Activated CD8-positive, alpha-beta memory T cell treated with anti-CD3 and anti-CD28 coated beads for 24 hours (primary cell): ENCODE measurements at regions not wholly inside any gene's neighbourhood (a gene's known extent, or its start where the extent isn't known, plus 50 kb on each side); places are given as distances from the start of the nearest gene placed in this dataset.
"Not testable (repeated sequence)": the region's sequence is repeated elsewhere in the genome, so short reads cannot be mapped to it uniquely, and the experiment has no call there.

Experiments
- DNase-seq: peaks from one replicate; pipeline ENCODE4 v3.0.0-alpha.2; 2020

DNA sequence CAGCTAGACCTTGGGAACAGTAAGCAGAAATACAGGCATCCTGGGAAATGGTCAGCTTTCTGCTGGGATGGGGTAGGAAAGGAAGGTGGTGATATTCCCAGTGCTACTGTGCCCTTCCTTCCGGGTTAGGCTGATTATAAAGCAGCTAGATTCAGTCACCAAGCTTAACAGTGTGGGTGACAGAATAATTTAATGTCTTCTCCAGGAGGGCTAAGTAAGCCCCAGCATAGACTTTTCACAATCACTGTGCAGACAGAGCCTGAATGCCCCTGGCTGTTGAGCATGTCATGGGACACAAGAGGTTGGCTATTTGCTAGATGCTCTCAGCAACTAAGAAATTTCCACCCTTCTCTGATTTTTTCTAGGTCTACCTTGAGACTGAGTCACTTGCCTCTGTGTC, 513.0 kb downstream of the TOX3 start:
- no peak for DNase-seq

DNA sequence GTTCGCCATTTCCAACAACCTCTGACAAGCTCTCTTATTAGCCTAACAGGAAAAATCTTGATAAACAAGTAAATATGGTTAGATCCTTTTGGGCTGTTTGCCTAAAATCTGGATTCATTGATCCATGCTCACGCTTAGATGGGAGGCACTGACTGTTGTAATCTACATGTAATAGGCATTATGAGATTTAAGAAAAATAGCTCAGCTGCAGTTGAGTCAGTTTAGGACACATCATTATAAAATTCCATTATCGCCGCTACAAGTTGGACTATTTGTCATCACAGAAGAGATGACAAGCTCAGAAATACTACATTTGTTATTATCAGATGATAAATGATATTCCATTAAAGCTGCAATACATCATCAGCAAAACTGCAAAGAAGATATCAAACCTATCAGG, 524.0 kb downstream of the TOX3 start:
- no peak for DNase-seq

DNA sequence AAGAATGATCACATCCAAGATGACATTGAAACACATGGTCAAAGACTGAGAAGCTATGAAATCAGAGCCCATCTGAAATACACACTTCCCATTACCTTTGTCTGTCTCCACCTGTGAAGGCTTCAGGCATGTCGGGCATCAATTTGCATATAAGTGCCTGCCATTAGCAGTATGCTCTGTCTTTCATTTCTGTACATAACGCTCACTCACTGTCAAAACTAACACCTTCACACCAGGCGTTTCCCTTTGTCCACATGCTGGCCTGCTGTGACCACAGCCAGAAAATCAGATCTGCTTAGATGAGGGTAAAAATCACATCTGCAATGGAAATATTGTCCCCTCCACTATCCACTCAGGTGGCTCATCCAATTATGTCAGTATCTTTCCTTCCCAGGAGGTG, 524.8 kb downstream of the TOX3 start:
- DNase-seq: no peak

GRCh38 chr16:52016387-52016786, 530.6 kb downstream of the TOX3 start:
- no peak for DNase-seq

DNA sequence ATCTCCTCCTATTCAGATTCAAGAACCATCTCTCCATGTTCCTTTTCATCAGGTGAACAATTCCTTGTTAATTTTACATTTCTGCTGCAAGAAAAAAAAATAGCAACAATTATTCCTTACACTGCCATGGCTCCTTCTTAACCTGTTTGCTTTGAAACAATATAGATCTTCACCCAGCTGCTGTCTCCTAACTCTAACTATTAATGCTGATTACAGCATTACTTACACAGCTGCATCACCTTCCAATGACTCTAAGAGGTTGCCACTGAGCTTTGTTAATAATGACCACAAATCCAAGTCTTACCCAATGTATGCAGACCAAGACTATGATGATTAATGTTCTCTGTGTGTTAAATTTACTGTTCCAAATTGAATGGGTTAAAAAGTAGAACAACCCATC, 541.4 kb downstream of the TOX3 start:
- DNase-seq: no peak

DNA sequence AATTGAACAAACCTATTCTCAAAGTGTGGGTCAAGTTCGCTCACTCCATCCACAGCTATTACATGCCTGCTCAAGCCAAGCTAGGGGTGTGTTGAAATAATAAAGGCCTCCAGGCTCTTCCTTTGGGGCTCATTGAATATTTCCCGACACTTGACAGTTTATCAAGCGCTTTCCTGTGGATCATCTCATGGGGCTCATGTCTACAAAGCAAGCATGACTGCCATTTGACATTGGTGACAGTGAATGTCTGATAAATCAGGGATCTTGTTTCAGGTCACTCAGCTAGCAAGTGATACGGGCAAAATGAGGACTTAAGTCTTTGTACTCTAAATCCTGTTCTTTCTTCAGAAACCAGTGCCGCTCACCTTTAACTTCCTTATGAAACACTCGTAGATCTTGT, 542.6 kb downstream of the TOX3 start:
- DNase-seq: no peak

DNA sequence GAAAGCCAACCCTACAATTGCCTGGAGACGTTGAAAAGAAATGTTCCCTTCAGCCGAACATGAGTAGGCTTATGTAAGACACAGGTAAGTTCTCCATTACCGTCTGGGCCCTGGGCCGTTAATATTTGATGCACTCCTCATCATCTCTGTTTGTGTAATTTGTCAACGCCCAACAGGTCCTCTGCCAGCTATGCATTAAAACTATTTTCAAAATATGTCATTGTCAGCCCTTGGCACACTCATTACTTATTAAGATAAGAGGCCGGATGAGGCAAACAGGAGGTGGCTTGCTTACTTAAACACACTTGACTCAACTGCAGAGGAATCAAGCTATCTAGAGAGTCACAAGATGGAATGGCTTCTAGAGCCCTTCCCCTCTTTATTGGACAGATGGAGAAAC, 544.9 kb downstream of the TOX3 start:
- DNase-seq: no peak

DNA sequence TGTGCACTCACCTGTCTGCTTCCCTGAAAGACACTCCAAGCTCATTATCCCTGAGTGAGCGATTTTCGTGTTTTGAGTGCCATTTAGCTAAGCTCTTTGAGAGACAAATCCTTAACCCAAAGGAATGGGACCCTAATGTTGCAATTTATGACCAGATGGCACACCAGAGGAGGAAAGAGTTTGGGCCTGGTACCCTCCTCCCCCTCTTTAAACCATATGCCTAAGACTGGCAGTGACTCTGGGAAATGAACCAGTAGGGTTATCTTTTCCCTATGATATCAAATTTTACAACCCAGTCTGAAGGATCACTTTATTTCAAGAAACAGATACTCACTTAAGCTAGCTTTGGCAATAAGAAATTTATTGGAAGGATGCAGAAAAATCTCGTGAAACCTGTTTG, 550.4 kb downstream of the TOX3 start:
- no peak for DNase-seq

- no peak for DNase-seq
Observed at GRCh38 chr16:51994597-51994996, 552.3 kb downstream of the TOX3 start.

DNA sequence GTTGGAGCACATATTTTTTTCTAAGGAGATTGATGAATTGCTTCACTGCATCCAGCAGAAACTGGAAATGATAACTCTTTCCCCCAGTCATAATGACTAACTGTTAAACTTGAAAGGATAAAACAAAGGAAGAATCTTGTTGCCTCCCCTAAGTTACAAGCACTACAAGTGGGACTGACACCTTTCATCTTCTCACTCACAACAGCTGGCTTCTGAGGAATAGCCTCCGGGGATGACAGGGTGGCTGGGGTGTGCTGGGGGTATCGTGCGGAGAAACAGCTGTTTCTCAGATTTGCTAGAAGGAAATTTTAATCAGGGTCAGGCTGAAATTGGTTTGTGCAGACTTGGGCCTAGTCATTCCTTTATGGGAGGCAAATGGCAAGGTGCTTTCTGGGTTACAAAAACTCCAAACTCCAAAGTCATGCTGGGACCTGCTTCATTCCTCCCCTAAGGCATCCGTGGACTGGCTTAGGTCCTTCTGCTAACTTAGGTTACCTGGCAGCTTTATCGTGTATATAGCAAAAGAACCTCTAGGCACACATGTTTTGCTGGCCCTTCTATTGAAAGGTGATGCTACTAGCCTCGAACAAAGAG, 557.2 kb downstream of the TOX3 start:
- DNase-seq: no peak

- DNase-seq: no peak
Observed at GRCh38 chr16:51988977-51989376, 558.0 kb downstream of the TOX3 start.

DNA sequence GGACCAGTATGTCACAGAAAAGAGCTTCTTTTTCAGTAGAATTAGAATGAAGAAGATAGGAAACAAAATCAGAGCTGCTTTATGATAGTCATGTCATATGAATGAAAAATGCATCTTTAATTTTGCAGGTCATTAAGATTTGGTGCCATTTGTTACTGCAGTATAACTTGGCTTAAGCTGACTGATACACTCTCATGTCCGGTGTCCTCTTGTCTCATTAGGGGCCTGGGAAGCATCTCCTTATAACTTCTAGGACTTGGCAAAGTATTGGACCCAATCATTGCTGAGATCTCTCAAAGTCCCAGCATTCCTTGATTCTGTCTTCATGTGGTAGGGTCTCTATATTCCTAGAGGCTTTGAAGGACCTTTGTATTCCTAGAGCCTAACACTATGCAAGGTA, 559.4 kb downstream of the TOX3 start:
- no peak for DNase-seq

DNA sequence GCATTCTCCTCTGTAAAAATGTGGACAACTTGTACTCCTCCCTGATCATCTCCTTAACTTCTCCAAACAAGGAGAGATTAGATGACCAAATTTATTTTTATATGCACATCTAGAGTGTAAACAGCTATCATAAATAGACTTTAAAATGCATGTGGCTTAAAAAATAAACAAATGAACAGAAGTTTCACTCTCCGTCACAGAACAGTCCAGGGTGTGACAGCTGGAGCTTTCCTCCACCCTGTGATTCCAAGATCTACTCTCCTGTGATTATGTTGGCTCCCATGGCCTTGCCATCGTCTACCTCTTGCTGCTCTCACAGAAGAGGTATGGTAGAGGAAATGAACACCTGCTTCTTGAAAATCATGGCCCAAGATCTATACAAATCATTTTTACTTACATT, 560.2 kb downstream of the TOX3 start:
- no peak for DNase-seq

GRCh38 chr16:51986301-51986700, 560.6 kb downstream of the TOX3 start:
- DNase-seq: no peak

GRCh38 chr16:51985126-51985525, 561.8 kb downstream of the TOX3 start:
- no peak for DNase-seq

DNA sequence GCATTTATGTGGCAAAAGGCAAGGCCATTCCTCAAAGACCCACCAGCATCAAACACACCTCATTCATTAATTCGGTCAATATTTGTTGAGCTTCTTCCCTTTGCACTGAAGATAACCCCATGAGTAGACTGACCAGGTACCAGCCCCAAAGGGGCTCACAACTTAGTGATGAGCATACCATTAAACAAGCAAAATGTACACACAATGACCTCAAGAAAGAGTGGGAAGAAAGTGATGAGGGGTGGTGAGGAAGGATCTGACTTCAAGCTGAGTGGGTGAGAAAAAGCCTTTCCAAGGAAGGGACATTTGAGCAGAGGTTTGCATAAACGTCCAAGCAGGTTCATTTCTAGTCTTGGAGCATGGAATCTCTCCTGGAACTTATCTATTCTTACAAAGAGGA, 562.5 kb downstream of the TOX3 start:
- no peak for DNase-seq

GRCh38 chr16:51982715-51983680, 563.9 kb downstream of the TOX3 start:
- DNase-seq: no peak

GRCh38 chr16:51981725-51982124, 565.2 kb downstream of the TOX3 start:
- no peak for DNase-seq

- not testable (repeated sequence) for DNase-seq
Observed at GRCh38 chr16:51977506-51977905, 569.4 kb downstream of the TOX3 start.

DNA sequence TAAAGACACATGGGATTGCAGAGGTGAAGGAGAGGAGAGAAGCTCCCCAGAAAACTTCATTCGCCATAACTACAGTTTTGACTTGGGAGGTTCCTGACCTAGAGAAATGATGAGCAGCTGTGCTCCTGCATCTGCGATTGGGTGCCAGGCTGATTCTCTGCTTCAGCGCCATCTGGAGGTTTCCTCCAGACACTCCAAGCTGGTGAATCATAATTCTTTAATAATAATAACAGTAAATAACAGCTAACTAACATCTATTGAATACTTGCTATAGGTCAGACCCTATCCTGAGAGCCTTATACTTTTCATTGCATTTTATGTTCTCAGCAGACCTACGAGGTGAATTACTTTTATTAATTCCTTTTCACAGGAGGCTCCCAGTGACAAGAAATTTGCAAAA, 575.8 kb downstream of the TOX3 start:
- no peak for DNase-seq

GRCh38 chr16:51968749-51969148, 578.2 kb downstream of the TOX3 start:
- DNase-seq: no peak

DNA sequence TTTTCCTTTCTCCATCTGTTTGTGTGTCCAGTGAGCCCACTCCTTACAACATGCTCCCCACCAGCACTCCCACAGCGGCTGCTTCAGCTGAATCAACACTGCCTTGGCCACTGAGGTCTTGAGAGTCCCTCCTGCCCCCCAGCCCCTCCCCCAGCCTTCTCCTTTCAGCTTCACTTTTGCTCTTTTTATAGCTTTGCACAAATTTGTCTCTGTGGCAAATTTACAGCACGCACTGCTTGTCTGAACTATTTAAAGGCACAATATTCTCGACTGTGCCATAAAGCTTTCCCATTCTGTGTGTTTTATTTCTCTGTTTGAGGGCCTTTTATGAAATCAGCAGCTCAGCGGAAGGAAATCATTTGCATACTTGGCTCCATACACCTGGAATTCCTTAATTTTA, 579.3 kb downstream of the TOX3 start:
- no peak for DNase-seq

- no peak for DNase-seq
Observed at GRCh38 chr16:51960931-51961330, 586.0 kb downstream of the TOX3 start.

- DNase-seq: no peak
Observed at GRCh38 chr16:51953286-51953985, 593.5 kb downstream of the TOX3 start.
